GM12878 (cell line): ENCODE measurements at regions not wholly inside any gene's neighbourhood (a gene's known extent, or its start where the extent isn't known, plus 50 kb on each side); places are given as distances from the start of the nearest gene placed in this dataset.

Experiments used
- ATAC-seq: fragments of 200-7000 bp; cut with Tn5 transposase; 3 replicates; pipeline ENCODE4 v1.9.1; 2020; ENCODE audit warnings: mild to moderate bottlenecking, moderate library complexity
- BruUV-seq: library from RNA; stranded (reverse); fragments of 400-500 nt; replicated peaks from 2 replicates; lab custom pipeline; 2021; lab: Mats Ljungman, UMichigan
- CTCF ChIA-PET: fragments of 300-600 bp; sonication (Branson Sonifier 250); formaldehyde crosslinking; extraction: SDS; loops from one replicate; lab custom pipeline; 2021; ENCODE audit warnings: inconsistent platforms; lab: Yijun Ruan, JAX
- POLR2A ChIA-PET: fragments of 350-600 bp; formaldehyde crosslinking; extraction: SDS; loops from one replicate; lab custom pipeline; 2021; ENCODE audit warnings: inconsistent platforms; lab: Charles Lee
- RAD21 ChIA-PET: fragments of 300-600 bp; sonication (Branson Sonifier 250); formaldehyde crosslinking; loops from one replicate; lab custom pipeline; 2023; ENCODE audit warnings: antibody characterized with exemption; ENCODE audit not compliant: unreplicated experiment; lab: Charles Lee
- SMC1A ChIA-PET: fragments of 300-600 bp; sonication (Branson Sonifier 250); formaldehyde crosslinking; loops from one replicate; lab custom pipeline; 2023; ENCODE audit not compliant: unreplicated experiment, uncharacterized antibody; lab: Charles Lee
- DNase-seq: peaks from one replicate; pipeline ENCODE4 v3.0.0-alpha.2; 2011; ENCODE audit warnings: low read depth, low spot score
- FAIRE-seq: peaks from 3 replicates; lab custom pipeline; 2011; peaks lifted over from hg19 to GRCh38; lab: Jason Lieb, UNC
- H2AFZ ChIP-seq: 2 replicates; pipeline ENCODE4 v1.6.0; 2011; ENCODE audit warnings: low read depth, low read length, control low read depth; ENCODE audit not compliant: control insufficient read depth
- H3K27ac ChIP-seq: 2 replicates; pipeline ENCODE4 v1.5.1; 2011; ENCODE audit warnings: control low read depth; ENCODE audit not compliant: control insufficient read depth, insufficient read depth
- H3K27me3 ChIP-seq, 2 experiments: replicated peaks in 1 of 2; 2 replicates each; pipeline versions ENCODE4 v1.6.0 to v1.6.1; 2011; ENCODE audit warnings: low read length in 1 of 2; ENCODE audit not compliant: control insufficient read depth in 2 of 2, insufficient read depth in 2 of 2
- H3K36me3 ChIP-seq, 2 experiments: 2 replicates each; pipeline ENCODE4 v1.5.1; 2011; ENCODE audit warnings: low read length in 1 of 2; ENCODE audit not compliant: control insufficient read depth in 2 of 2, insufficient read depth in 2 of 2
- H3K4me1 ChIP-seq: 2 replicates; pipeline ENCODE4 v1.6.1; 2011; ENCODE audit warnings: mild to moderate bottlenecking, low read length, moderate library complexity, mixed read lengths; ENCODE audit not compliant: control insufficient read depth, insufficient read depth
- H3K4me2 ChIP-seq: 2 replicates; pipeline ENCODE4 v1.6.0; 2011; ENCODE audit warnings: control low read depth; ENCODE audit not compliant: control insufficient read depth, insufficient read depth
- H3K4me3 ChIP-seq: fragments of 200-600 bp; sonication (generic); 2 replicates; pipeline ENCODE4 v1.5.1; 2016
- H3K79me2 ChIP-seq: 2 replicates; pipeline ENCODE4 v1.6.0; 2011; ENCODE audit warnings: low read length; ENCODE audit not compliant: control insufficient read depth, insufficient read depth
- H3K9ac ChIP-seq: 2 replicates; pipeline ENCODE4 v1.8.0; 2011; ENCODE audit warnings: low read length, control low read depth, mixed read lengths; ENCODE audit not compliant: control insufficient read depth, insufficient read depth
- H3K9me3 ChIP-seq: replicated peaks from 3 replicates; pipeline ENCODE4 v1.5.1; 2011; ENCODE audit warnings: mild to moderate bottlenecking, low read length; ENCODE audit not compliant: control insufficient read depth, insufficient read depth
- H4K20me1 ChIP-seq: 2 replicates; pipeline ENCODE4 v1.6.0; 2011; ENCODE audit not compliant: control insufficient read depth, insufficient read depth
- BCLAF1 ChIP-seq: fragments of 450-650 bp; IDR thresholded peaks from 2 replicates; pipeline ENCODE4 v1.6.1; 2017; ENCODE audit warnings: antibody characterized with exemption, mild to moderate bottlenecking, moderate library complexity
- CEBPB ChIP-seq, 2 experiments: fragments of 150-350 bp in 1 of 2; IDR thresholded peaks; 2 replicates each; pipeline ENCODE4 v1.6.1; 2012 to 2014; ENCODE audit warnings: low read depth in 2 of 2, low read length in 2 of 2, borderline replicate concordance in 1 of 2, inconsistent platforms in 1 of 2
- CREB1 ChIP-seq: IDR thresholded peaks from 2 replicates; pipeline ENCODE4 v1.6.1; 2012; ENCODE audit warnings: low read depth, mild to moderate bottlenecking, inconsistent platforms
- E2F4 ChIP-seq: IDR thresholded peaks from 2 replicates; pipeline ENCODE4 v1.6.1; 2012; ENCODE audit warnings: low read depth, low read length, improper control_type of control experiment
- EED ChIP-seq: sonication (generic); IDR thresholded peaks from 2 replicates; pipeline ENCODE4 v1.6.1; 2016; ENCODE audit warnings: antibody characterized with exemption, low read depth
- ESRRA ChIP-seq: IDR thresholded peaks from 2 replicates; pipeline ENCODE4 v1.6.1; 2012; ENCODE audit warnings: mild to moderate bottlenecking, low read length, improper control_type of control experiment
- IKZF1 ChIP-seq: fragments of 450-650 bp; conservative IDR thresholded peaks from 2 replicates; pipeline ENCODE4 v1.6.1; 2017; ENCODE audit warnings: antibody characterized with exemption, mild to moderate bottlenecking
- JUND ChIP-seq: IDR thresholded peaks from 2 replicates; pipeline ENCODE4 v1.6.1; 2012; ENCODE audit warnings: low read depth, mild to moderate bottlenecking, low read length, improper control_type of control experiment, moderate library complexity
- NBN ChIP-seq: fragments of 450-650 bp; IDR thresholded peaks from 2 replicates; pipeline ENCODE4 v1.6.1; 2016
- NFYB ChIP-seq: IDR thresholded peaks from 2 replicates; pipeline ENCODE4 v1.6.1; 2011; ENCODE audit warnings: low read depth, mild to moderate bottlenecking, low read length, improper control_type of control experiment, moderate library complexity; ENCODE audit not compliant: insufficient read depth
- PBX3 ChIP-seq: IDR thresholded peaks from 2 replicates; pipeline ENCODE4 v1.6.1; 2011; ENCODE audit warnings: mild to moderate bottlenecking, low read depth, low read length, moderate library complexity; ENCODE audit not compliant: insufficient replicate concordance
- RUNX3 ChIP-seq: IDR thresholded peaks from 2 replicates; pipeline ENCODE4 v1.6.1; 2012; ENCODE audit warnings: low read length, inconsistent platforms
- SMC3 ChIP-seq: IDR thresholded peaks from 2 replicates; pipeline ENCODE4 v1.6.1; 2011; ENCODE audit warnings: low read length, improper control_type of control experiment, borderline replicate concordance
- USF1 ChIP-seq: IDR thresholded peaks from 2 replicates; pipeline ENCODE4 v1.6.1; 2011; ENCODE audit warnings: borderline replicate concordance, low read depth, mild to moderate bottlenecking, moderate library complexity, mixed read lengths, low read length; ENCODE audit not compliant: insufficient read depth; ENCODE audit errors: extremely low read length
- YBX1 ChIP-seq: fragments of 450-650 bp; IDR thresholded peaks from 2 replicates; pipeline ENCODE4 v1.6.1; 2016; ENCODE audit warnings: antibody characterized with exemption
- ZBTB11 ChIP-seq: fragments of 450-650 bp; formaldehyde crosslinking; IDR thresholded peaks from 2 replicates; pipeline ENCODE4 v1.5.0; 2022; ENCODE audit warnings: mild to moderate bottlenecking, missing genetic modification characterization
- WGBS: methylation state at CpG from one replicate; pipeline ENCODE4 v1.1.6; 2016; ENCODE audit warnings: low lambda C conversion rate; ENCODE audit not compliant: insufficient replicate concordance, insufficient coverage; ENCODE audit errors: missing lambda C conversion rate; 5-methylcytosine and 5-hydroxymethylcytosine counted together
- in situ Hi-C: fragments of 300-500 bp; cut with MboI; formaldehyde crosslinking; loops from 9 replicates; pipeline ENCODE4 v1.14.3; 2018; ENCODE audit warnings: mixed read lengths
- intact Hi-C: fragments of 100-400 bp; cut with micrococcal nuclease; formaldehyde crosslinking; loops from one replicate; pipeline ENCODE4 v1.14.2; 2022; ENCODE audit not compliant: unreplicated experiment

- Histone ChIP-seq H3K9me3 (no peaks in the 10 kb centered on the region; the same call in 2 of the 3 replicates), H3K27me3 (no peaks in the 10 kb centered on the region; a peak in 1 of 4 replicates), H3K27ac (no peak overlapping the region), H3K4me2 (no peak overlapping the region), H2AFZ (no peak overlapping the region), H3K4me3 (no peak overlapping the region), H3K4me1 (no peaks in the 10 kb centered on the region; the same call in 1 of the 2 replicates), H3K9ac (no peak overlapping the region), H3K79me2 (no peaks in the 10 kb centered on the region), H4K20me1 (no peaks in the 10 kb centered on the region), H3K36me3 (no peaks in the 10 kb centered on the region)
- no peak for ATAC-seq
- BruUV-seq: no TSS peak
- WGBS: 22% methylated on average over 8 of the region's 8 CpGs
- ChIA-PET RAD21 (no interaction called here), POLR2A (no interaction called here), CTCF (interaction anchor here (1.7 kb wide), 1 partner anchor 12 kb away, joined by 4 read pairs; no protein-coding TSS in a partner anchor), SMC1A (interaction anchor here (1.0 kb wide), 1 partner anchor 22 kb away, joined by 3 read pairs; no protein-coding TSS in a partner anchor)
- DNase-seq: no peak
- FAIRE-seq: no peak
- intact Hi-C loops: no loop called here
- in situ Hi-C loops: no loop called here
- TF ChIP-seq BCLAF1 (no peak), RUNX3 (no peak), USF1 (no peak), NFYB (no peak), CREB1 (no peak), CEBPB (IDR thresholded peaks at IDR 0.05; ENCODE audit: borderline replicate concordance in 1 of 2, low read depth in 2 of 2, low read length in 2 of 2) (no peak), E2F4 (no peak), PBX3 (no peak), EED (no peak), ZBTB11 (CRISPR knock-in tag) (no peak), IKZF1 (no peak), ESRRA (no peak), YBX1 (no peak), NBN (no peak), JUND (no peak), SMC3 (no peak)
Measured at GRCh38 chr21:41620982-41621381, 113.0 kb upstream of the TMPRSS2 start.
